NB4 (cell line): ENCODE measurements at regions not wholly inside any gene's neighbourhood (a gene's known extent, or its start where the extent isn't known, plus 50 kb on each side); places are given as distances from the start of the nearest gene placed in this dataset.

Experiments
- MYC ChIP-seq: IDR thresholded peaks from 2 replicates; pipeline ENCODE4 v1.6.1; 2011; ENCODE audit warnings: low read depth, low read length
- POLR2A ChIP-seq: IDR thresholded peaks from 2 replicates; pipeline ENCODE4 v1.6.1; 2011; ENCODE audit warnings: mild to moderate bottlenecking; ENCODE audit not compliant: insufficient read length; ENCODE audit errors: extremely low read depth
- TF ChIP-seq, protein P1 (sequence below): IDR thresholded peaks from one replicate; pipeline ENCODE4 v1.5.1; 2012; ENCODE audit warnings: low read depth, low read length
- TF ChIP-seq, protein P2 (sequence below): IDR thresholded peaks from 2 replicates; pipeline ENCODE4 v1.6.1; 2011; ENCODE audit warnings: low read depth, low read length

- no peak for TF ChIP-seq MYC
- TF ChIP-seq POLR2A: no peak
- TF ChIP-seq, protein P1, sequence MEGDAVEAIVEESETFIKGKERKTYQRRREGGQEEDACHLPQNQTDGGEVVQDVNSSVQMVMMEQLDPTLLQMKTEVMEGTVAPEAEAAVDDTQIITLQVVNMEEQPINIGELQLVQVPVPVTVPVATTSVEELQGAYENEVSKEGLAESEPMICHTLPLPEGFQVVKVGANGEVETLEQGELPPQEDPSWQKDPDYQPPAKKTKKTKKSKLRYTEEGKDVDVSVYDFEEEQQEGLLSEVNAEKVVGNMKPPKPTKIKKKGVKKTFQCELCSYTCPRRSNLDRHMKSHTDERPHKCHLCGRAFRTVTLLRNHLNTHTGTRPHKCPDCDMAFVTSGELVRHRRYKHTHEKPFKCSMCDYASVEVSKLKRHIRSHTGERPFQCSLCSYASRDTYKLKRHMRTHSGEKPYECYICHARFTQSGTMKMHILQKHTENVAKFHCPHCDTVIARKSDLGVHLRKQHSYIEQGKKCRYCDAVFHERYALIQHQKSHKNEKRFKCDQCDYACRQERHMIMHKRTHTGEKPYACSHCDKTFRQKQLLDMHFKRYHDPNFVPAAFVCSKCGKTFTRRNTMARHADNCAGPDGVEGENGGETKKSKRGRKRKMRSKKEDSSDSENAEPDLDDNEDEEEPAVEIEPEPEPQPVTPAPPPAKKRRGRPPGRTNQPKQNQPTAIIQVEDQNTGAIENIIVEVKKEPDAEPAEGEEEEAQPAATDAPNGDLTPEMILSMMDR: no peak
- TF ChIP-seq, protein P2, sequence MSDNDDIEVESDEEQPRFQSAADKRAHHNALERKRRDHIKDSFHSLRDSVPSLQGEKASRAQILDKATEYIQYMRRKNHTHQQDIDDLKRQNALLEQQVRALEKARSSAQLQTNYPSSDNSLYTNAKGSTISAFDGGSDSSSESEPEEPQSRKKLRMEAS: no peak
Observed at GRCh38 chr11:11071486-11071885, 213.6 kb upstream of the ZBED5 start.
